ENCODE measurements at regions not wholly inside any gene's neighbourhood (a gene's known extent, or its start where the extent isn't known, plus 50 kb on each side); places are given as distances from the start of the nearest gene placed in this dataset.

GRCh38 chr2:59963157-59963556 lies 590.3 kb downstream of the BCL11A start:
- H3K27me3 ChIP-seq (ENCODE audit: insufficient read depth, low read depth, severe bottlenecking) = no peaks in the 10 kb centered on the region
- TF ChIP-seq CTCF (IDR thresholded peaks at IDR 0.05; ENCODE audit: low read depth, low read length) = no peak
- no peaks in the 10 kb centered on the region for H3K36me3 ChIP-seq
- H3K27ac ChIP-seq = no peak overlapping the region
- no peak for DNase-seq
- no peaks in the 10 kb centered on the region for H3K9me3 ChIP-seq (ENCODE audit: severe bottlenecking)
- no peak overlapping the region for H3K4me3 ChIP-seq (ENCODE audit: low read depth, low read length)

- no peak for DNase-seq
- H3K9me3 ChIP-seq (ENCODE audit: severe bottlenecking) = no peaks in the 10 kb centered on the region
- no peak overlapping the region for H3K27ac ChIP-seq
- no peaks in the 10 kb centered on the region for H3K36me3 ChIP-seq
- H3K27me3 ChIP-seq (ENCODE audit: insufficient read depth, low read depth, severe bottlenecking) = no peaks in the 10 kb centered on the region
- no peak for TF ChIP-seq CTCF (IDR thresholded peaks at IDR 0.05; ENCODE audit: low read depth, low read length)
- no peak overlapping the region for H3K4me3 ChIP-seq (ENCODE audit: low read depth, low read length)
These were observed 591.7 kb downstream of the BCL11A start for GRCh38 chr2:59961746-59962145.

- DNase-seq = no peak
These were observed 593.5 kb downstream of the BCL11A start for GRCh38 chr2:59959944-59960343.

GRCh38 chr2:59957504-59957903 lies 596.0 kb downstream of the BCL11A start:
- Histone ChIP-seq H3K4me3 (ENCODE audit: low read depth, low read length) (no peak overlapping the region), H3K27ac (no peak overlapping the region), H3K36me3 (no peaks in the 10 kb centered on the region), H3K27me3 (ENCODE audit: insufficient read depth, low read depth, severe bottlenecking) (no peaks in the 10 kb centered on the region), H3K9me3 (ENCODE audit: severe bottlenecking) (no peaks in the 10 kb centered on the region)
- no peak for TF ChIP-seq CTCF (IDR thresholded peaks at IDR 0.05; ENCODE audit: low read depth, low read length)
- no peak for DNase-seq

More at GRCh38 chr2:59959944-59960343, 593.5 kb downstream of the BCL11A start:
- no peak overlapping the region for H3K27ac ChIP-seq
- H3K9me3 ChIP-seq (ENCODE audit: severe bottlenecking) = no peaks in the 10 kb centered on the region
- no peaks in the 10 kb centered on the region for H3K36me3 ChIP-seq
- TF ChIP-seq CTCF (IDR thresholded peaks at IDR 0.05; ENCODE audit: low read depth, low read length) = no peak
- H3K4me3 ChIP-seq (ENCODE audit: low read depth, low read length) = no peak overlapping the region
- H3K27me3 ChIP-seq (ENCODE audit: insufficient read depth, low read depth, severe bottlenecking) = no peaks in the 10 kb centered on the region

- no peak overlapping the region for H3K4me3 ChIP-seq (ENCODE audit: low read depth, low read length)
- no peaks in the 10 kb centered on the region for H3K27me3 ChIP-seq (ENCODE audit: insufficient read depth, low read depth, severe bottlenecking)
- no peak for TF ChIP-seq CTCF (IDR thresholded peaks at IDR 0.05; ENCODE audit: low read depth, low read length)
- H3K9me3 ChIP-seq (ENCODE audit: severe bottlenecking) = no peaks in the 10 kb centered on the region
- no peaks in the 10 kb centered on the region for H3K36me3 ChIP-seq
- no peak for DNase-seq
- H3K27ac ChIP-seq = no peak overlapping the region
These were observed 596.5 kb downstream of the BCL11A start for GRCh38 chr2:59956981-59957380.

GRCh38 chr2:59947917-59948541 lies 605.4 kb downstream of the BCL11A start:
- Histone ChIP-seq H3K27ac (no peak overlapping the region), H3K4me3 (ENCODE audit: low read depth, low read length) (no peak overlapping the region), H3K9me3 (ENCODE audit: severe bottlenecking) (no peaks in the 10 kb centered on the region), H3K27me3 (ENCODE audit: insufficient read depth, low read depth, severe bottlenecking) (no peaks in the 10 kb centered on the region), H3K36me3 (no peaks in the 10 kb centered on the region)
- no peak for DNase-seq
- no peak for TF ChIP-seq CTCF (IDR thresholded peaks at IDR 0.05; ENCODE audit: low read depth, low read length)

Data from WERI-Rb-1 (cell line).